T-helper 1 cell treated with Interleukin-12 subunit alpha and Interleukin-12 subunit beta and Interleukin-4 antibody, amounts not matched to agents 30 μg/mL and 1 μg/mL, for 36 hours (primary cell): ENCODE measurements at regions not wholly inside any gene's neighbourhood (a gene's known extent, or its start where the extent isn't known, plus 50 kb on each side); places are given as distances from the start of the nearest gene placed in this dataset.
A peak's percentile ranks its signal among the peaks of the same experiment; 100 is the strongest.

ENCODE experiments used
- H3K27ac Mint-ChIP-seq: one replicate; pipeline ENCODE4 v1.8.0; 2021; ENCODE audit warnings: mild to moderate bottlenecking, mixed read lengths
- H3K27me3 Mint-ChIP-seq: one replicate; pipeline ENCODE4 v1.8.0; 2021; ENCODE audit warnings: low read depth, mixed read lengths
- H3K36me3 Mint-ChIP-seq: one replicate; pipeline ENCODE4 v1.8.0; 2021; ENCODE audit warnings: low read depth, mixed read lengths
- H3K4me1 Mint-ChIP-seq: one replicate; pipeline ENCODE4 v1.8.0; 2021; ENCODE audit warnings: low read depth, mixed read lengths
- H3K4me3 Mint-ChIP-seq: one replicate; pipeline ENCODE4 v1.8.0; 2021; ENCODE audit warnings: mild to moderate bottlenecking, moderate library complexity, mixed read lengths
- H3K9me3 Mint-ChIP-seq: one replicate; pipeline ENCODE4 v1.8.0; 2021; ENCODE audit warnings: mixed read lengths

DNA sequence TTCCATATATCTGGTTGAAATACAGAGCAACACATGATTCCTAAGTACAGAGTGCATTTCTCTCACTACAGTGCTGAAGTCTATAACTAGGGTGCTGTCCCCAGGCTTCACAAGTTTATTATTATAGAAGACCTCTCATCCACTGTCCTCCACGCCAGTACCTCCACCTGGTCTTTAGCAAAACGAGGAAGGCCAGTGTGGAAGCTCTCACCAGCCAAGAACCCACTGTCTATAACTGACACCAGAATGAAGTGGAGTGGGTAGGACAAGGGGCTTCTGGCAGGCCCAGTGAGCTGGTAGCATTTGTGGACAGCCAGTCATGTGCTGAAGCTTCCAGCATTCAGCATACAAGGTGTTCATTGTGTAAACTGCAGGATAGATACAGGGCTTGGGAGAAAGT lies 430.7 kb downstream of the GADD45G start:
- Mint-ChIP-seq H3K9me3 (no peaks in the 10 kb centered on the region), H3K4me3 (no peak overlapping the region), H3K36me3 (no peaks in the 10 kb centered on the region), H3K27ac (no peak overlapping the region), H3K4me1 (no peaks in the 10 kb centered on the region), H3K27me3 (no peaks in the 10 kb centered on the region)

DNA sequence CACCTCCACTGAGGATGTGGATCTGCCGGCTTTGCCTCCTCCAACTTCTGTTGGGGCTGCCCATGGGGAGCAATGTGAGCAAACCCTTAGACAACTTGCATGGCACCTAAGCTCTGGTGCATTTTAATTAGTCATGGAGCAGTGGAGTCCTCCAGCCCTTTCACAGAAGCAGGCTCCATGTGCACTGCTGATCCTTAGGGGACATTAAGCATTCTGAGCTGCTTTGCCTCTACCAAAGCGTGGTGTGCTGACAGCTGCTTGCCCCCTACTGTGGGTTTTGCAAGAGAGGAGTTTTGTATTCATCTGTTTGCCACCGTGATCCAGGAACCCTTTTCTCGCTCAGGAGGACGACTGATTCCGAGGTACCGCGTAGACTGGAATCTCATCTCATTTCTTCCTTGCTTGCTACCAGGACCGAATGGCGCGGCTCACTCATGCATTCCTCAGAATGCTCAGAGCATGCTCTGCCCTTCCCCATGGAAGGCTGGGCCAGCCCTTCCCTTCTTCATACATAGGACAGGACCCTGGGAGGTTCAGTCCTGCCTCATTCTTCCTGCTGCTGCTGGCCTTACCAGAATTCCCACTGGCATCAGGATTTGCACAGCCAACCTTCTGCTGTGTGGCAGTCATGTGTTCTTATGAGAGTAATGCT lies 432.5 kb downstream of the GADD45G start:
- no peaks in the 10 kb centered on the region for H3K36me3 Mint-ChIP-seq
- no peak overlapping the region for H3K27ac Mint-ChIP-seq
- no peaks in the 10 kb centered on the region for H3K27me3 Mint-ChIP-seq
- no peak overlapping the region for H3K4me3 Mint-ChIP-seq
- H3K4me1 Mint-ChIP-seq, result no peaks in the 10 kb centered on the region
- no peaks in the 10 kb centered on the region for H3K9me3 Mint-ChIP-seq

DNA sequence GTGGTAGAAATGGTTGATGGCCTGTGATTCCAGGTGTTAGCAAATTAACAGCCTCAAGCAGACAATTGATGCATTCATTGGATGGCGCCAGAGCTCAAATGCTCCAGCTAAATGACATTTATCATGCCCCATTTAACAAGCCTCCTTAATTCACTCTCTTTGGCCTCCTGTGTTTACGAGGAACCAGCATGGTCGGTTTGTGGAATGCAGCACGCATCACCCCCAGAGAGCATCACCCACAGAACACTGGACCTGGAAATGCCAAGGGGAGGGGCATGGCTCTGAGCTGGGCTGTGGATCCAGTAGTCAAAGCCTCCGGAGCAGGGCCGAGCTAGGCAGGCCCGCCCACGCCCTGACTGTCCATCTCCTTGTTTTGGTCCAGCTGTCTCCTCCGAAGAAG lies 434.0 kb downstream of the GADD45G start:
- Mint-ChIP-seq H3K4me1 (peaks cover 2% of the 10 kb centered on the region), H3K4me3 (no peak overlapping the region), H3K27ac (no peak overlapping the region), H3K36me3 (no peaks in the 10 kb centered on the region), H3K9me3 (no peaks in the 10 kb centered on the region), H3K27me3 (no peaks in the 10 kb centered on the region)

DNA sequence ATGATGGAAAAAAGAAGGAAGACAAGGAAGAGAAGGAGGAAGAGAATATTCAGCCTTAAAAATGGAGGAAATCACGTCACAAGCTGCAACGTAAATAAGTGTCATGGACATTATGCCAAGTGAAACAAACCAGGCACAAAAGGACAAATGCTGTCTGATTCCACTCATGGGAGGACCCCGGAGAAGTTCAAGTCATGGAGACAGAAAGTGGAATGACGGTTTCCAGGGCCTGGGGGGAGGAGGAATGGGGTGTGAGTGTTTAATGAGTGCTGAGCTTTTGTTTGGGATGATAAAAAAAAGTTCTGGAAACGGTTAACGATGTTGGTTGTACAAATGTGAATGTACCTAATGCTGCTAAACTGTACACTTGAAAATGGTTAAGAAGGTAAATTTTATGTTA lies 439.5 kb downstream of the GADD45G start:
- Mint-ChIP-seq H3K4me1 (peaks cover 18% of the 10 kb centered on the region), H3K36me3 (peaks cover 3% of the 10 kb centered on the region), H3K9me3 (peaks cover 3% of the 10 kb centered on the region), H3K4me3 (no peak overlapping the region), H3K27me3 (no peaks in the 10 kb centered on the region), H3K27ac (peak overlapping the region; percentile 63)

DNA sequence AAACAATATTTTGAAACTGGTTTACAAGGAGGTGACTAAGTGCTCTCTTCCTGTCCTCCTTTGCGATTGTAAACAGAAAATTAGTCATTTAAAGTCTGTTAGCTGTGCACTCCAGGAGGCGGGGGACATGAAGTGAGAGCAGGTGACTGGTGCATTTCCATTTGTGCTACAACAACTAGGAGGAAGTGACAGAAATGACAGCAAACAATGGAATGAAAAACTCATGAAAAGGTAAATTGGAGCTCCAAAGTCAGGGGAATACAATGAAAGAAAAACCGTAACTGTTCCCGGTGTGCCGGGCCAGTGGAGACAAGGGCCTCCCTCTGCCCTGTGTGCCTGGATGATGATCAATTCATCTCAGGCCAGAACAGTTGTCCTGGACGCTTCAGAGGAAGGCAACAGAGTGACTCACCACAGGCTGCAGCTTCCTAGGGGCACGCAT lies 439.9 kb downstream of the GADD45G start:
- Mint-ChIP-seq H3K4me1 (peaks cover 18% of the 10 kb centered on the region), H3K9me3 (peaks cover 3% of the 10 kb centered on the region), H3K27ac (peak overlapping the region; percentile 63), H3K36me3 (peaks cover 3% of the 10 kb centered on the region), H3K4me3 (no peak overlapping the region), H3K27me3 (no peaks in the 10 kb centered on the region)

DNA sequence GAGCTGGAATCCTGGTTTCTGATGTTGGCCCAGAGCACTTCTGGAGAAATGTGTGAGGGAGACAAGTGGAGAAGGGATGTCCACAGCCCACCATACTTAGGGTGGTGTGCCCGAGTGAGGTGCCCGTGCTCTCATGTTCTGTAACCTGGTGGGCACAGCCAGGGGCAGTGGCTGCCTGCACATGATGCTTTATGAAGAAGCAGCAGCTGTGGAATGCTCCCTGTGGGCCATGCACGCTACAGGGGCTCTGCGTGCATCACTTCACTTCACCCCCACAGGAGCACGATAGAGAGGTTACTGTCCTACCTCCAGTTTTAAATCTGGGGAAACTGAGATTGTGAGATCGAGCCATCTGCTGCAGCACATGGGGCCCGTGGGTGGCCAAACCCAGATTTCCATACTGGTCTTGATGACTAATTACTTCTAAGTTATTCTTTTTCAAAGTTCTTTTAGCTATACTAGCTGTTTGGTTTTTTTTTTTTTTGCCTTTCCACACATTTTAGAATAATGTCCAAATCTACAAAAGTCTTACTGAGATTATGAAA lies 441.6 kb downstream of the GADD45G start:
- Mint-ChIP-seq H3K36me3 (peaks cover 3% of the 10 kb centered on the region), H3K9me3 (peaks cover 3% of the 10 kb centered on the region), H3K4me1 (peaks cover 18% of the 10 kb centered on the region), H3K27ac (no peak overlapping the region), H3K4me3 (no peak overlapping the region), H3K27me3 (peaks cover 8% of the 10 kb centered on the region)

DNA sequence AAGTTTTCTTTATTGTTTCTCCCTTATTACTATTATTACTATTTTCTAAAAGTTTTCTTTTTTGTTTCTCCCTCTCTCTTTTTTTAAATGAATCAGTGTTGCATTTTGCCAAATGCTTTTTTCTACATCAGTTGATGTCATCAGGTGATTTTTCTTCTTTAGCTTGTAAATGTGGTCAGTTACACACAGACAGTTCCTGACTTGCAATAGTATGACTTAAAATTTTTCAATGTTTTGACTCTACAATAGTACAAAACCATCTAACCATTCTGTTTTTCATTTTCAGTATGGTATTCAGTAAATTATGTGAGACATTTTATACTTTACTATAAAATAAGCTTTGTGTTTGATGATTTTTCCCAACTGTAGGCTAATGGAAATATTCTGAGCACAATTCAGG lies 443.0 kb downstream of the GADD45G start:
- Mint-ChIP-seq H3K4me1 (peaks cover 18% of the 10 kb centered on the region), H3K27ac (no peak overlapping the region), H3K4me3 (no peak overlapping the region), H3K36me3 (peaks cover 3% of the 10 kb centered on the region), H3K9me3 (peaks cover 3% of the 10 kb centered on the region), H3K27me3 (peaks cover 21% of the 10 kb centered on the region)

DNA sequence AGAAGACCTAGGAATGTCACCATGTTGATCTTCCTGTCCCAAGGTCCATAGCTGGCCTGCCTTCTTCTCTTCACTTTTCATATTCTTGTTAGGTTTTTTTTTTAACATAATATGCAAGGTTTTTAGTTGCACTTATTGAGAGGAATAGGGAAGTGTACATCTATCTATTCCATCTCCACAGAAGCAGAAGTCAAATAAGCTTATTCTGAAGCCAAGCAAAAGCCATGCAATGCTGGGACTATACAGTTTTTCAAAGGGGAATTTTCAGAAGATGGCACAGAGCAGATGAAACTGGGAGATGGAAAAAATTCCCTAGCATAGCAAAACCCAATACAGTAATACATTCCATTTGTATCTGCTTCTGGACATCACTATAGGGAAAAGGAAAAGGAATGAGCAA lies 447.6 kb downstream of the GADD45G start:
- Mint-ChIP-seq H3K9me3 (peaks cover 6% of the 10 kb centered on the region), H3K27me3 (peaks cover 40% of the 10 kb centered on the region), H3K4me1 (peaks cover 2% of the 10 kb centered on the region), H3K27ac (no peak overlapping the region), H3K4me3 (no peak overlapping the region), H3K36me3 (peaks cover 3% of the 10 kb centered on the region)

DNA sequence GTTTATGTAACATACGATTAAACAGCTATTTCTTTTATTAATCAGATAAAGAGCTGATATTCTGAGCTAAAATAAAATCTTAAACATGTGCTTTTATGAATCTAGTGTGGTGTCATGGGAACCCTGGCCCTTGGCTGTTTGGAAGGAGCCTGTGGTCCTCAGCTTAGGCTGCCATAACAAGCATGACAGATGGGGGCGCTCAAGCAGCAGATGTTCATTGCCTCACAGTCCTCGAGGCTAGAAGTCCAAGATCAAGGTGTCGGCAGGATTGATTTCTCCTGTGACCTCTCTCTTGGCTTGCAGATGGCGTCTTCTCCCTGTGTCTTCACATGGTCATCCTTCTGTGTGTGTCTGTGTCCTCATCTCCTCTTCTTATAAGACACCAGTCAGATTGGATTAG lies 448.2 kb downstream of the GADD45G start:
- Mint-ChIP-seq H3K36me3 (peaks cover 3% of the 10 kb centered on the region), H3K4me1 (peaks cover 2% of the 10 kb centered on the region), H3K27me3 (peaks cover 40% of the 10 kb centered on the region), H3K4me3 (no peak overlapping the region), H3K9me3 (peaks cover 6% of the 10 kb centered on the region), H3K27ac (no peak overlapping the region)

DNA sequence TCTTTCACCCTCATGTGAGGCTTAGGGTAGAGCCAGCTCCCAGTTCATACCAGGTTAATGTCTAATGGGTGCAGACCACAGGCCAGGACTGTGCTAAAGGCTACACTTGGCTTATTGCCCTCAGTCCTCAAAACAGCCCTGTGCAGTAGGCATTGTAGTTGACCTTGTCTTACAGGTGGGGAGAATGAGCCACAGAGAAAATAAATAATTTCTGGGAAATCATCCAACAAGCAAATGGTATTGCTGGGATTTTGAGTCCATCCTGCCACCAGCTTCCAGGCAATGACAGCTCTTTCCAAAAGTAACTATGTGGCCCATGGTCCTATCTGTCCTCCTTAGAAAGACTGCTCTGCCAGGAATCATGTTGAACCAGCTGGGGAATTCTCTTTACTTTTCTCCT lies 450.0 kb downstream of the GADD45G start:
- H3K4me1 Mint-ChIP-seq, result no peaks in the 10 kb centered on the region
- no peak overlapping the region for H3K4me3 Mint-ChIP-seq
- peaks cover 3% of the 10 kb centered on the region for H3K9me3 Mint-ChIP-seq
- no peak overlapping the region for H3K27ac Mint-ChIP-seq
- H3K36me3 Mint-ChIP-seq, result no peaks in the 10 kb centered on the region
- H3K27me3 Mint-ChIP-seq, result peaks cover 43% of the 10 kb centered on the region

DNA sequence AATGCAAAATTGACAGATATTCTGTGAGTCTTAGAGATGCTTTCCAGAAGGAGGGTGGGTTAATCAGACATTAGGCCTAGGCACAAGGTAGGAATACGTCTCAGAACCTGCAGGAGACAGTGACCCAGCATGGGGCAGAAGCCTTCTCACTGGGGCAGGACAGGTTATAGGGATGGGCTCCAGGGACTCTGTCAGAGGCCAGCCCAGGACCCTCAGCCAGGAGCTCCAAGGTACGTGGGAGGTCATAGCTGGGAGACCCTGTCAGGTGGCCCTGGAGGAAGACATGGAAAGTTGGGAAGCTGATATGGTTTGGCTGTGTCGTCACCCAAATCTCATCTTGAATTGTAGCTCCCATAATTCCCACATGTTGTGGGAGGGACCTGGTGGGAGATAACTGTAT lies 450.4 kb downstream of the GADD45G start:
- Mint-ChIP-seq H3K4me1 (no peaks in the 10 kb centered on the region), H3K9me3 (peaks cover 3% of the 10 kb centered on the region), H3K4me3 (no peak overlapping the region), H3K27ac (no peak overlapping the region), H3K36me3 (no peaks in the 10 kb centered on the region), H3K27me3 (peaks cover 46% of the 10 kb centered on the region)

DNA sequence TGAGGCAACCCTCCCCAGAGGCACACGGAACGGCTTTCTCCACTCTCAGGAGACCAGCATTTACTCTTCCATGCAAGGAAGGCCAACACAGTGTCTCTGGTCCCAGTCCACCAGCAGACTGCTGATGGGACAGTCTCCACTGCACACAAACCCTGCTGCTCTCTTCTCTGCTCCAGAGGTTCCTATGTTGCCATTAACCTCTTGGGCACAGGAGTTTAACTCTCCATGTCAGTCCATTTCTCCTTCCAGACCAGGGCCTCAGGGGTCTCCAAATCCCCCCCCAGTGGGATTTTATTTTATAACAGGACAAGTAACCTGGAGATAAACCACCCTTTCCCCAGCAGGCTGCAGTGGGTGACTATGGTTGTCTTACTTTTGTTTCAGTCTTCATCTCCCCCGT lies 452.5 kb downstream of the GADD45G start:
- Mint-ChIP-seq H3K27me3 (peaks cover 37% of the 10 kb centered on the region), H3K36me3 (no peaks in the 10 kb centered on the region), H3K9me3 (peaks cover 3% of the 10 kb centered on the region), H3K4me3 (no peak overlapping the region), H3K27ac (no peak overlapping the region), H3K4me1 (no peaks in the 10 kb centered on the region)

DNA sequence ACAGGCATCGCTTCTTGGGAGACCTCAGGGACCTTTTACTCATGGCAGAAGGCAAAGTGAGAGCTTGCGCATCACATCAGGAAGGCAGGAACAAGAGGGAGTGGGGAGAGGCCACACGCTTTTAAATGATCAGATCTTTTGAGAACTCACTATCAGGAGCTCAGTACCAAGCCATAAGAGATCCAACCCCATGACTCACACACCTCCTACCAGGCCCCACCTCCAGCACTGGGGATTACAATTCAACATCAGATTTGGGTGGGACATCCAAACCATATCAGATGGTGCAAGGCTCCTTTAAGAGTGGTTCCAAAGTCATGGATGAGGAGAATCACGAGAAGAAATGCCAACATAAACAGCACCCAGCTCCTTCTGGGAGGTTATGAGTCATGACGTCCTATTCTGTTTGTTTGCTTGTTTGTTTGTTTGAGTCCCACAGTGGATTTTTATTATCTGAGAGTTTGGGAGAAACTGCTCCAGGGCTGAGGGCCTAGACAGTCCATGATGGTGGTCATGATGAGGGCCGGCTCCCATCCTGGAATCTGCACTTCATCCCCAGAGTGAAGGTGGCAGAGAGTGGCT lies 453.5 kb downstream of the GADD45G start:
- Mint-ChIP-seq H3K4me3 (no peak overlapping the region), H3K36me3 (no peaks in the 10 kb centered on the region), H3K4me1 (no peaks in the 10 kb centered on the region), H3K27me3 (peaks cover 32% of the 10 kb centered on the region), H3K9me3 (peaks cover 3% of the 10 kb centered on the region), H3K27ac (no peak overlapping the region)

DNA sequence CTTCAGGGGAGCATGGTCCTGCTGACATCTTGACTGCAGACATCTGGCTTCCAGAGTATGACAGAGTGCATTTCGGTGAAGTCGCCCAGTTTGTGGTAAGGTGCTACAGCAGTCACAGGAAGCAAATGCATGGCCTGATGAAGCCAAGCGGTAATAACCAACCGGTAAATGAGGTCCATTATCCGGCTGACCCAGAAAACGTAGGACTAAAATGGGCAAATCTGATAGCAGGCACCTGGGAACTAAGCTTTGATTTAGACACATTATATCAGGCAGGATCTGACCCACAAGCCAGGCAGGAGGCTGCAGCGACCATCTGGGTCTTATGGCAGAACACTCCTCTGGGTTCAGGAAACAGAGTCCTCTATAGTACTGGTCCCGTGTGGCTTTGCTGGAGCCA lies 454.6 kb downstream of the GADD45G start:
- no peak overlapping the region for H3K4me3 Mint-ChIP-seq
- peaks cover 3% of the 10 kb centered on the region for H3K9me3 Mint-ChIP-seq
- H3K27ac Mint-ChIP-seq, result no peak overlapping the region
- H3K4me1 Mint-ChIP-seq, result no peaks in the 10 kb centered on the region
- no peaks in the 10 kb centered on the region for H3K36me3 Mint-ChIP-seq
- H3K27me3 Mint-ChIP-seq, result peaks cover 24% of the 10 kb centered on the region

DNA sequence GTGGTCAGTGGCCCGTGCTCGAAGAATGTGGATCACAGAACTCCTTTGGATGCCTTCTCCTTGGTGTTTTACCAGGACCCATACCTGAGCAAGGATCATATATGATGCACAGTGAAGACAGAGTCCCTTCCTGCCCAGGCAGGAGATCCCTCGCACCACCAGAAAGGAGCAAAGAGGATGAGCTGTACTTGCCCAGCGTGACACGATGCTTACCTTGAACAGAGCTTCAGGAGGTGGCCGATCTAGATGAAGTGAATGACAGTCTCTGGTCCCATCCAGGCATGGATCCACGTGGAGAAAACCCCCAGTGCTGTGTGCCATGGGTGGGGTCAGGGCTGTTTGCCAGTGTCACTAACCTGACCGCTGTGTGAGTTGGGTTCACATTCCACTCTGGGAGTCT lies 455.4 kb downstream of the GADD45G start:
- no peak overlapping the region for H3K27ac Mint-ChIP-seq
- peaks cover 20% of the 10 kb centered on the region for H3K27me3 Mint-ChIP-seq
- no peak overlapping the region for H3K4me3 Mint-ChIP-seq
- no peaks in the 10 kb centered on the region for H3K4me1 Mint-ChIP-seq
- peaks cover 3% of the 10 kb centered on the region for H3K9me3 Mint-ChIP-seq
- H3K36me3 Mint-ChIP-seq, result no peaks in the 10 kb centered on the region
